ENCODE measurements at regions not wholly inside any gene's neighbourhood (a gene's known extent, or its start where the extent isn't known, plus 50 kb on each side); places are given as distances from the start of the nearest gene placed in this dataset.

DNA sequence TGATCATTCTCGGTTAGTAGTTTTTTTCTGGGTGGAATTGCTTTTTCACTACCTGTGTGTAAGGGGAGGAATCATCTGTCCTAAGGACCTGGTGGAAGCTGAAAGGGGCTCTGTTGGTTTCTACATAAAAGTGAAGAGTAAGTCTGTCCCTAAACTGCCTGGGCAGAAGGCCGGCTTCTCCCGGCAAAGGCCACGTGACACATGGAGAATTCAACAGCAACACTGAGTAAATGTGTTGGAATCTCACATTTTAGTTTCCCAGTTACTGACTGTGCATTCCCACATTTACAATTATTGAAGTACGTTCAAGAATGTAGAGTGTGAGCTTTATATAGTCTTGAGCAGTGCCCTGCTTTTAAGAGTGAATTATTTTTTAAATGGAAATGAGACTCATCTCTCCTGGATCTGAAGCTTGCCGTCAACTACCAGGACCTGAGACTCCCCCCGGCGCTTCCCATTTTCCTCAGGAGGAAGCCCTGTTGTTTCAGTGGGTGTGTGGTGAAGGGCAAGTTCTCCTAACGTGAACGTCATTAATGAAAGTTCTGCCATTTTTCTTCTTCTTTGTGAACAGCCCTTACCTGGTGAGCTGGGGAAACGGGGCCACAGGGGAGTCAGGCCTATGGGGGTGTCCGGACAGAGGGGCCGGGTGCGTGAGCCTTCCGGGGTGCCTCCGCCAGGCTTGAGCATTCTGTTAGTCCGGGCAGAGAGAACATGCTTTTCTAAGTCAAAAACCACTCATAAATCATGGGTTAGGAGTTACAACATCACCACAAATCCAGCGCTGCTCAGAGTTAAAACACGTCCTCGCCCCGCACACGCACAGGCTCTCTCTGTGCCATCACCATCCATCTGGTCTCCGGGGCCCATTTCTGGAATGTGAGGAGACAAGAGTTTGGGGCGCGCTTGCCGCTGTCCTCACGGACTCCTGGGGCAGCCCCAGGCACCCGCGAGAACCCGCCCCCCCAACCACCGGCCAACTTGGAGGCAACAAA, 56.6 kb upstream of the SMOC2 start:
- DNase-seq (ENCODE audit: low read depth): no peak
- TF ChIP-seq, protein P1, sequence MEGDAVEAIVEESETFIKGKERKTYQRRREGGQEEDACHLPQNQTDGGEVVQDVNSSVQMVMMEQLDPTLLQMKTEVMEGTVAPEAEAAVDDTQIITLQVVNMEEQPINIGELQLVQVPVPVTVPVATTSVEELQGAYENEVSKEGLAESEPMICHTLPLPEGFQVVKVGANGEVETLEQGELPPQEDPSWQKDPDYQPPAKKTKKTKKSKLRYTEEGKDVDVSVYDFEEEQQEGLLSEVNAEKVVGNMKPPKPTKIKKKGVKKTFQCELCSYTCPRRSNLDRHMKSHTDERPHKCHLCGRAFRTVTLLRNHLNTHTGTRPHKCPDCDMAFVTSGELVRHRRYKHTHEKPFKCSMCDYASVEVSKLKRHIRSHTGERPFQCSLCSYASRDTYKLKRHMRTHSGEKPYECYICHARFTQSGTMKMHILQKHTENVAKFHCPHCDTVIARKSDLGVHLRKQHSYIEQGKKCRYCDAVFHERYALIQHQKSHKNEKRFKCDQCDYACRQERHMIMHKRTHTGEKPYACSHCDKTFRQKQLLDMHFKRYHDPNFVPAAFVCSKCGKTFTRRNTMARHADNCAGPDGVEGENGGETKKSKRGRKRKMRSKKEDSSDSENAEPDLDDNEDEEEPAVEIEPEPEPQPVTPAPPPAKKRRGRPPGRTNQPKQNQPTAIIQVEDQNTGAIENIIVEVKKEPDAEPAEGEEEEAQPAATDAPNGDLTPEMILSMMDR (conservative IDR thresholded peaks at IDR 0.05; ENCODE audit: low read depth, low read length): no peak
- no peak overlapping the region for H3K4me3 ChIP-seq (ENCODE audit: low read depth, low read length)

DNA sequence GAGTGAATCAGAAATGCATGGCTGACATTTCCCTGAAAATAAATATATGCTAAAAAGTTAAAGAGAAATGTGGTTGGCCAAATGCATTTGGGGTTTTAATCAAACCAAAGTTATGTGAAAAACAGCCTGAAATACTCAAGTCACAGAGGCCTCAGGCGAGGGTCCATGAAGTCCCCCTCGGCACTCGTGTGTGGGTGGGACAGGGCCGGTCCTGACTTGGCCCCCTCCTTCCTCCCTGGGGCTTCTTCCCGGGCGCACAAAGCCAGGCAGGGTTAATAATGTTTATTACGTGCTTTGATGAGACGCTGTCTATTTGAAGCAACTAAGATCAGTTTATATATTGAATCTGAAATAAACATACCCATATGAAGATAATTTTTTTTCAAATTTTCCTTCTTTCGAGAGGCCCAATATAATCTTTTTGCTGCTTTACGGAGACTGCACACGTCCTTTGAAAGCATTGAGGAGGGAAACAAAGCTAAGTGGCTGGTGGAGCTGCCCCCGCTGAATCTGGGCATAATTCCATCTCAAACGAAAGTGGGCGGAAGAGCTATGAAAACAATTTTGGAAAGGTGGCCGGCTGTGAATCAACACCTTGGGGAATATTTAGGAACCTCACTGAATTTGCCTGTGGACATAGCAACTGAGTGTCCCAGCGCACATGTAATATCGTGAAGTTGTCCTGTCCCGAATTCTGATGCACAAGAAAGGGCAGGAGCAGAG, 55.8 kb upstream of the SMOC2 start:
- no peak for DNase-seq (ENCODE audit: low read depth)
- H3K4me3 ChIP-seq (ENCODE audit: low read depth, low read length): no peak overlapping the region
- TF ChIP-seq, protein P1 (conservative IDR thresholded peaks at IDR 0.05; ENCODE audit: low read depth, low read length): no peak

DNA sequence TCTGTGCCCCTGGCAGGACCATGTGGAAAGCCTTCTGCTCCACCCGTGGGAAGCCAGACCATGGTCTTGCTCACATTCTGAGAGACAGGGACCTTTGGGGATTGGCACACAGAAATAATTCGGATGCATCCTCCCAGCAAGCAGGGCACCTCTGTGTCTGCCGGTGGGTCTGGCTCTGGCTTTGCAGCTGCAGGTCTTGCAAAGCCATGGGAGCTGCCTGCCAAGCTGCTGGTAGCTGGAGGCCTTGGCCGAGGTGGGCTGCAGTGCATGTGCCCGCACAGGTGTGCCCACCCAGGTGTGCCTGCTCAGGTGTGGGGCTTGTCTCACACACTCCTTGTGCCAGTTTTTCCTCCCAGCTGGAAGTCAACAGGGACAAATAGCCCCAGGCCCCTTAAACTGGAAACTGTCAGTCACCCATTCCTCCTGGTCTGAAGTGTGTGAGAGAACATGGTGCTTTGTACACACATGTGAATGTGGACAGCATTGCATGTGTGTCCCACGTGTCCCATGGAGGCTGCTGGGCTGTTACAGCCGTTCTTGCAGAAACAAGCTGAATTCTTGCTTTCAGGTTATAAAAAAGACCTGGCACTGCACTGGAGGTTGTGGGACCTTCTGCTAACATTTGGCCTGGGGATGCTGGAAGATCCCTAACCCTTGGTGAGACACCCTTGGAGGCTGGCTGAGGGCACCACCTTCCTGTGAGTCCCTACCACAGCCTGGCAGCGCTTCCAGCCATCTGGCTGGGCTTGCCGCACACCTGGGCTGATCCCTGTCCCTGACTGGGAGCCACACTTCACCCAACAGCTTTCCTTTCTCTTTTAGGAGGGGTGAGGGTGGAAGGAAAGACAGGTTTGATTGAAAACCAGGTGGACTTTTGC, 54.9 kb upstream of the SMOC2 start:
- TF ChIP-seq, protein P1 (conservative IDR thresholded peaks at IDR 0.05; ENCODE audit: low read depth, low read length): no peak
- DNase-seq (ENCODE audit: low read depth): no peak
- H3K4me3 ChIP-seq (ENCODE audit: low read depth, low read length): no peak overlapping the region

DNA sequence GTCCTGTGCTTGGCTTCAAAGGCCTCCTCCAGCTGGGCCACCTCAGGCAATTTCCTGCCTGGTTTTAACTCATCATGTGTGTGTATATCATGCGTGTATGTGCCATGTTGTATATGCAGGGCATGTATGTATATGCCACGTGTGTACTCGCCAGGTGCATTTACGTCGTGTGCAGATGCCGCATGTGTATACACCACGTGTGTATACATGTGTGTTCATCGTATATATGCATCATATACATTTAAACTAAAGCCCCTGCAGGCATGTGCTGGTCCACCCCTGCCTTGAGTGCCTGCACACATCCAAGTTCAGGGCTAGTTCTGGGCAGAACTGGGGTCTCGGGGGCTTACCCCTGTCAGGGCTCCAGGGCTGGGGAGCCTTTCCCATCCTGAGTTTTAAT, 54.0 kb upstream of the SMOC2 start:
- no peak overlapping the region for H3K4me3 ChIP-seq (ENCODE audit: low read depth, low read length)
- TF ChIP-seq, protein P1 (conservative IDR thresholded peaks at IDR 0.05; ENCODE audit: low read depth, low read length): no peak
- DNase-seq (ENCODE audit: low read depth): no peak

DNA sequence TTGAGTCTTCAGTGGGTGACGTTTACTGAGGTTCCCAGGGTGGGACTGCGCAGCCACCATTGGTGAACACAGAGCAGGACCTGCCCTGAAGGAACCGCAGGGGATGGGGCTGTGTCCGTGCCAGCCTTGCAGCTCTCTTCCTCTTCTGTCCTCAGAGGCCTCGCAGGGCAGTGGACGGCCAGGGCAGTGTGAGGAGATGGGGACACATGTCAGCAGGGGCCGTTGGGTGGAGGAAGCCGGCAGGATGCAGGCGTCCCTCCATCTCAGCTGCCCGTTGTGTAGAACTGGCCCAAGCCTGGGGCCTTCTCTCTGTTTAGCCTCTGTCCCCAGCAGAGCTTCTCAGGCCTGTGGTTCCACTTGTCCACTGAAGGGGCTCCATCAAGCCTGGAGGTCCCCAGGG, 53.6 kb upstream of the SMOC2 start:
- no peak for DNase-seq (ENCODE audit: low read depth)
- TF ChIP-seq, protein P1 (conservative IDR thresholded peaks at IDR 0.05; ENCODE audit: low read depth, low read length): no peak
- no peak overlapping the region for H3K4me3 ChIP-seq (ENCODE audit: low read depth, low read length)

DNA sequence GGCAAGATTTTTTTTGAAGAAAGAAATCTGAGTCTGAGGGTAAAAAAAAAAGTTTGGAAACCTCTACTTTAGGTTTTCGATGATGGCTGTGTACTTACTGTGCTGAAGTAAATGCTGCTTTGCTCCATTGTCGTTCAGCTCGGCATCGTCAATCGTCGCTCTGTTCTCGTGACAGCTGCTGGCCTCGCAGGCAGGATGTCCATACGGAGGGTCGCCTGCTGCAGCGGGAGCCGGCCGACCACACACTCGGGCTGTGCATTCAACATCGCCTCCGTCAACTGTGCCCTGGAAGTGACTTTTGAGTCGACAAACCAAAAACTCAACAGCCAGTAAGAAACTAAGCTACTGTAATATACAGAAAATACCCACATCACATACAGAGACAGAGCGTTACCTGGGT, 53.1 kb upstream of the SMOC2 start:
- TF ChIP-seq, protein P1 (conservative IDR thresholded peaks at IDR 0.05; ENCODE audit: low read depth, low read length): no peak
- H3K4me3 ChIP-seq (ENCODE audit: low read depth, low read length): no peak overlapping the region
- DNase-seq (ENCODE audit: low read depth): no peak
